WTC11 (cell line): ENCODE measurements at regions not wholly inside any gene's neighbourhood (a gene's known extent, or its start where the extent isn't known, plus 50 kb on each side); places are given as distances from the start of the nearest gene placed in this dataset.

ENCODE experiments used
- CTCF ChIP-seq: fragments of 200-600 bp; IDR thresholded peaks from 2 replicates; pipeline ENCODE4 v1.8.0; 2022; ENCODE audit warnings: antibody characterized with exemption
- ZNF532 ChIP-seq: fragments of 250-450 bp; sonication (Bioruptor Pico); IDR thresholded peaks from 2 replicates; pipeline ENCODE4 v1.9.0; 2021; ENCODE audit warnings: mild to moderate bottlenecking, borderline replicate concordance

- no peak for TF ChIP-seq CTCF
- no peak for TF ChIP-seq ZNF532
These were observed 323.0 kb upstream of the PRR16 start for GRCh38 chr5:120141076-120141475.
